ENCODE measurements at regions not wholly inside any gene's neighbourhood (a gene's known extent, or its start where the extent isn't known, plus 50 kb on each side); places are given as distances from the start of the nearest gene placed in this dataset.
"Not testable (repeated sequence)": the region's sequence is repeated elsewhere in the genome, so short reads cannot be mapped to it uniquely, and the experiment has no call there.

- not testable (repeated sequence) for TF ChIP-seq REST (IDR thresholded peaks at IDR 0.05; ENCODE audit: low read depth, low read length); TCF7 (IDR thresholded peaks at IDR 0.05; ENCODE audit: borderline replicate concordance)
- TF ChIP-seq, protein P1, sequence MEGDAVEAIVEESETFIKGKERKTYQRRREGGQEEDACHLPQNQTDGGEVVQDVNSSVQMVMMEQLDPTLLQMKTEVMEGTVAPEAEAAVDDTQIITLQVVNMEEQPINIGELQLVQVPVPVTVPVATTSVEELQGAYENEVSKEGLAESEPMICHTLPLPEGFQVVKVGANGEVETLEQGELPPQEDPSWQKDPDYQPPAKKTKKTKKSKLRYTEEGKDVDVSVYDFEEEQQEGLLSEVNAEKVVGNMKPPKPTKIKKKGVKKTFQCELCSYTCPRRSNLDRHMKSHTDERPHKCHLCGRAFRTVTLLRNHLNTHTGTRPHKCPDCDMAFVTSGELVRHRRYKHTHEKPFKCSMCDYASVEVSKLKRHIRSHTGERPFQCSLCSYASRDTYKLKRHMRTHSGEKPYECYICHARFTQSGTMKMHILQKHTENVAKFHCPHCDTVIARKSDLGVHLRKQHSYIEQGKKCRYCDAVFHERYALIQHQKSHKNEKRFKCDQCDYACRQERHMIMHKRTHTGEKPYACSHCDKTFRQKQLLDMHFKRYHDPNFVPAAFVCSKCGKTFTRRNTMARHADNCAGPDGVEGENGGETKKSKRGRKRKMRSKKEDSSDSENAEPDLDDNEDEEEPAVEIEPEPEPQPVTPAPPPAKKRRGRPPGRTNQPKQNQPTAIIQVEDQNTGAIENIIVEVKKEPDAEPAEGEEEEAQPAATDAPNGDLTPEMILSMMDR (IDR thresholded peaks at IDR 0.05 in 2 of 3, conservative IDR thresholded peaks at IDR 0.05 in 1 of 3; ENCODE audit: control insufficient read depth in 2 of 3, extremely low read depth in 1 of 3, insufficient read depth in 1 of 3, low read depth in 3 of 3, low read length in 3 of 3): not testable (repeated sequence)
- TF ChIP-seq, protein P2, sequence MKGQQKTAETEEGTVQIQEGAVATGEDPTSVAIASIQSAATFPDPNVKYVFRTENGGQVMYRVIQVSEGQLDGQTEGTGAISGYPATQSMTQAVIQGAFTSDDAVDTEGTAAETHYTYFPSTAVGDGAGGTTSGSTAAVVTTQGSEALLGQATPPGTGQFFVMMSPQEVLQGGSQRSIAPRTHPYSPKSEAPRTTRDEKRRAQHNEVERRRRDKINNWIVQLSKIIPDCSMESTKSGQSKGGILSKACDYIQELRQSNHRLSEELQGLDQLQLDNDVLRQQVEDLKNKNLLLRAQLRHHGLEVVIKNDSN (IDR thresholded peaks at IDR 0.05; ENCODE audit: borderline replicate concordance, extremely low read length, insufficient read depth, low read depth, low read length): not testable (repeated sequence)
Observed at GRCh38 chr1:120262791-120263751, 86.8 kb upstream of the SEC22B start.
